ENCODE measurements at regions not wholly inside any gene's neighbourhood (a gene's known extent, or its start where the extent isn't known, plus 50 kb on each side); places are given as distances from the start of the nearest gene placed in this dataset.

GRCh38 chr6:4012826-4013225 is 66.1 kb downstream of the FAM217A start:
- Histone ChIP-seq H3K18ac (ENCODE audit: low read depth, low read length) (no peak overlapping the region), H3K27me3 (ENCODE audit: control insufficient read depth, insufficient read depth, low read length) (no peaks in the 10 kb centered on the region), H2BK20ac (ENCODE audit: low read depth, low read length) (no peak overlapping the region), H2AFZ (replicated peaks; ENCODE audit: low read length, poor library complexity) (no peak overlapping the region), H3K23ac (ENCODE audit: low read depth, low read length) (no peak overlapping the region), H3K9me1 (ENCODE audit: insufficient read depth, low read length) (peaks cover 4% of the 10 kb centered on the region; the same call in 1 of the 2 replicates), H3K14ac (replicated peaks; ENCODE audit: low read depth, low read length) (no peak overlapping the region), H2AK5ac (ENCODE audit: low read depth, low read length) (no peak overlapping the region), H4K8ac (ENCODE audit: low read depth in 2 of 2, low read length in 2 of 2) (no peak overlapping the region), H2AK9ac (replicated peaks; ENCODE audit: low read depth, low read length, poor library complexity) (no peak overlapping the region), H3K9me3 (ENCODE audit: control insufficient read depth, insufficient read depth, low read length) (no peaks in the 10 kb centered on the region), H4K20me1 (ENCODE audit: insufficient read depth, low read length) (no peaks in the 10 kb centered on the region; the same call in 1 of the 2 replicates), H4K91ac (ENCODE audit: insufficient read depth, low read depth, low read length) (no peak overlapping the region), H3K27ac (ENCODE audit: insufficient read depth, low read length) (no peak overlapping the region), H3K36me3 (ENCODE audit: control insufficient read depth, insufficient read depth, low read length) (peaks cover 2% of the 10 kb centered on the region; the same call in 1 of the 2 replicates), H3K4ac (ENCODE audit: low read depth, low read length) (no peak overlapping the region), H3K4me3 (ENCODE audit: insufficient read depth, low read depth, low read length) (no peak overlapping the region), H2BK120ac (ENCODE audit: low read depth, low read length) (no peak overlapping the region), H3K4me2 (ENCODE audit: low read depth, low read length) (no peak overlapping the region), H4K5ac (ENCODE audit: low read depth, low read length) (no peak overlapping the region), H3K9ac (ENCODE audit: low read depth, low read length) (no peak overlapping the region), H2BK15ac (ENCODE audit: low read depth, low read length) (no peak overlapping the region), H3K56ac (ENCODE audit: extremely low read depth, insufficient read depth, low read length) (no peak overlapping the region), H3K79me1 (ENCODE audit: low read depth in 1 of 2, low read length in 2 of 2) (peaks cover 6 to 36% of the 10 kb centered on the region in 2 experiments), H2BK5ac (ENCODE audit: low read depth, low read length, poor library complexity, severe bottlenecking) (no peak overlapping the region), H3K4me1 (ENCODE audit: control insufficient read depth, insufficient read depth, low read length) (no peaks in the 10 kb centered on the region)
- intact Hi-C loops (cut with micrococcal nuclease) (no loop called here), dilution Hi-C loops (cut with HindIII; ENCODE audit: low sequenced_read_pairs, unreplicated experiment) (no loop called here), in situ Hi-C loops (cut with MboI; ENCODE audit: low sequenced_read_pairs) (no loop called here)
- DNase-seq (no peak), ATAC-seq (ENCODE audit: low read depth) (no peak)
- TF ChIP-seq MAZ (IDR thresholded peaks at IDR 0.05; ENCODE audit: borderline replicate concordance, low read depth, low read length), result no peak
- no peak for TF ChIP-seq RFX5 (IDR thresholded peaks at IDR 0.05; ENCODE audit: low read depth, low read length)
- TF ChIP-seq CEBPB (IDR thresholded peaks at IDR 0.05; ENCODE audit: low read depth, low read length), result no peak
- TF ChIP-seq CHD1 (IDR thresholded peaks at IDR 0.05; ENCODE audit: low read depth, low read length), result no peak
- no peak for TF ChIP-seq BHLHE40 (IDR thresholded peaks at IDR 0.05; ENCODE audit: low read depth, low read length)
- TF ChIP-seq NFE2L2 (IDR thresholded peaks at IDR 0.05; ENCODE audit: low read depth, low read length), result no peak
- TF ChIP-seq MXI1 (IDR thresholded peaks at IDR 0.05; ENCODE audit: borderline replicate concordance, low read depth, low read length), result no peak
- TF ChIP-seq ELK1 (IDR thresholded peaks at IDR 0.05; ENCODE audit: borderline replicate concordance, low read depth, low read length), result no peak
- TF ChIP-seq MAFK (IDR thresholded peaks at IDR 0.05; ENCODE audit: low read depth, low read length), result no peak
- no peak for TF ChIP-seq RAD21 (IDR thresholded peaks at IDR 0.05; ENCODE audit: low read length)
- TF ChIP-seq FOS (IDR thresholded peaks at IDR 0.05; ENCODE audit: low read depth, low read length), result no peak
- TF ChIP-seq, protein P1, sequence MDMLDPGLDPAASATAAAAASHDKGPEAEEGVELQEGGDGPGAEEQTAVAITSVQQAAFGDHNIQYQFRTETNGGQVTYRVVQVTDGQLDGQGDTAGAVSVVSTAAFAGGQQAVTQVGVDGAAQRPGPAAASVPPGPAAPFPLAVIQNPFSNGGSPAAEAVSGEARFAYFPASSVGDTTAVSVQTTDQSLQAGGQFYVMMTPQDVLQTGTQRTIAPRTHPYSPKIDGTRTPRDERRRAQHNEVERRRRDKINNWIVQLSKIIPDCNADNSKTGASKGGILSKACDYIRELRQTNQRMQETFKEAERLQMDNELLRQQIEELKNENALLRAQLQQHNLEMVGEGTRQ (IDR thresholded peaks at IDR 0.05; ENCODE audit: low read depth, low read length), result no peak
- TF ChIP-seq SMC3 (IDR thresholded peaks at IDR 0.05; ENCODE audit: low read depth, low read length), result no peak
- TF ChIP-seq POLR2A (IDR thresholded peaks at IDR 0.05; ENCODE audit: low read depth, low read length), result no peak
- TF ChIP-seq RCOR1 (IDR thresholded peaks at IDR 0.05; ENCODE audit: insufficient replicate concordance, low read length), result no peak
- TF ChIP-seq, protein P2, sequence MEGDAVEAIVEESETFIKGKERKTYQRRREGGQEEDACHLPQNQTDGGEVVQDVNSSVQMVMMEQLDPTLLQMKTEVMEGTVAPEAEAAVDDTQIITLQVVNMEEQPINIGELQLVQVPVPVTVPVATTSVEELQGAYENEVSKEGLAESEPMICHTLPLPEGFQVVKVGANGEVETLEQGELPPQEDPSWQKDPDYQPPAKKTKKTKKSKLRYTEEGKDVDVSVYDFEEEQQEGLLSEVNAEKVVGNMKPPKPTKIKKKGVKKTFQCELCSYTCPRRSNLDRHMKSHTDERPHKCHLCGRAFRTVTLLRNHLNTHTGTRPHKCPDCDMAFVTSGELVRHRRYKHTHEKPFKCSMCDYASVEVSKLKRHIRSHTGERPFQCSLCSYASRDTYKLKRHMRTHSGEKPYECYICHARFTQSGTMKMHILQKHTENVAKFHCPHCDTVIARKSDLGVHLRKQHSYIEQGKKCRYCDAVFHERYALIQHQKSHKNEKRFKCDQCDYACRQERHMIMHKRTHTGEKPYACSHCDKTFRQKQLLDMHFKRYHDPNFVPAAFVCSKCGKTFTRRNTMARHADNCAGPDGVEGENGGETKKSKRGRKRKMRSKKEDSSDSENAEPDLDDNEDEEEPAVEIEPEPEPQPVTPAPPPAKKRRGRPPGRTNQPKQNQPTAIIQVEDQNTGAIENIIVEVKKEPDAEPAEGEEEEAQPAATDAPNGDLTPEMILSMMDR (conservative IDR thresholded peaks at IDR 0.05; ENCODE audit: low read depth, low read length), result no peak
- WGBS, 2 experiments (ENCODE audit: extremely low coverage in 2 of 2, insufficient read length in 1 of 2), result no CpG with 5 or more reads among the region's 2 CpGs
- POLR2A ChIA-PET (ENCODE audit: unreplicated experiment), result no interaction called here
- no TSS peak for BruUV-seq (replicated peaks)
- CTCF ChIA-PET, result no interaction called here

Data from IMR-90 (cell line).